Suppressor macrophage treated with lipopolysaccharide for 1 hour (primary cell): ENCODE measurements at regions not wholly inside any gene's neighbourhood (a gene's known extent, or its start where the extent isn't known, plus 50 kb on each side); places are given as distances from the start of the nearest gene placed in this dataset.
A peak's percentile ranks its signal among the peaks of the same experiment; 100 is the strongest.

Experiments used
- DNase-seq, 3 donors: peaks; one replicate each; pipeline ENCODE4 v3.0.0-alpha.2; 2020 to 2022

DNA sequence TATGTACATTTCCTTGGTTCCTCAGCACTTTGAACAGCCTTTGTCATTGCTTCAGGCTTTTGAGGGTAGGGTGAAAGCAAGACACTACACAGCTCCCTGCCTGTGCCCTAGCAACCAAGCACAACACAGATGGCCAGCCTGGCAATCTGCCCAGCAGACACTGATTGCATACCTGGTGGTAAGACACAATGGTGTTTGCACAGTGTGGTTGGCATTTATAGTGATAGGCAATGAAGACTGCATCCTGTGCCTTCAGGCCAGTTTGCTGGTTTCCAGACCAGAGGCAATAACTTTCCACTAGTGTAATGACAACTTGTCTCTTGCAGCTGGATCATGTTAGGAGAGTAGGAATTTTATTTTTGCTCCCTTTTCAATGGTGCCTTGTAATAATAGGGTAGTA, 144.5 kb upstream of the TNC start:
- no peak for DNase-seq

GRCh38 chr9:115262952-115263351, 145.0 kb upstream of the TNC start:
- DNase-seq = no peak

GRCh38 chr9:115263371-115264075, 145.6 kb upstream of the TNC start:
- no peak for DNase-seq

GRCh38 chr9:115264313-115264712, 146.4 kb upstream of the TNC start:
- DNase-seq = no peak

GRCh38 chr9:115267790-115268189, 149.8 kb upstream of the TNC start:
- DNase-seq = no peak

DNA sequence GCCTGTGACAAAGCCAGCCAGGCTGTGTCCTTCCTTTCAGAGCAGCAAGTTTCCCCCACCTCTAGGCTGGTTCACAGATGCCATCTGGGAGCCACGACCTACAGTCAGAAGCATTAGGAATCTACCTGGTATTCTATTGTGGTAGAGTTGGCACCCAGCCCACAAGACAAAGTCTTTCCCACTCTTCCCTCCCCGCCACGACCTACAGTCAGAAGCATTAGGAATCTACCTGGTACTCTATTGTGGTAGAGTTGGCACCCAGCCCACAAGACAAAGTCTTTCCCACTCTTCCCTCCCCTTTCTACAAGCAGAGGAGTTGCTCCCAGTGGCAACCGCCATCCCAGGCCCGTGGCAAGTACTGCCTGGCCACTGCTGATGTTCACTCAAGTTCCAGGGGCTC, 157.8 kb upstream of the TNC start:
- DNase-seq = no peak

- DNase-seq = no peak
These were observed 158.7 kb upstream of the TNC start for GRCh38 chr9:115276621-115277020.

GRCh38 chr9:115277301-115277700, 159.3 kb upstream of the TNC start:
- no peak for DNase-seq

DNA sequence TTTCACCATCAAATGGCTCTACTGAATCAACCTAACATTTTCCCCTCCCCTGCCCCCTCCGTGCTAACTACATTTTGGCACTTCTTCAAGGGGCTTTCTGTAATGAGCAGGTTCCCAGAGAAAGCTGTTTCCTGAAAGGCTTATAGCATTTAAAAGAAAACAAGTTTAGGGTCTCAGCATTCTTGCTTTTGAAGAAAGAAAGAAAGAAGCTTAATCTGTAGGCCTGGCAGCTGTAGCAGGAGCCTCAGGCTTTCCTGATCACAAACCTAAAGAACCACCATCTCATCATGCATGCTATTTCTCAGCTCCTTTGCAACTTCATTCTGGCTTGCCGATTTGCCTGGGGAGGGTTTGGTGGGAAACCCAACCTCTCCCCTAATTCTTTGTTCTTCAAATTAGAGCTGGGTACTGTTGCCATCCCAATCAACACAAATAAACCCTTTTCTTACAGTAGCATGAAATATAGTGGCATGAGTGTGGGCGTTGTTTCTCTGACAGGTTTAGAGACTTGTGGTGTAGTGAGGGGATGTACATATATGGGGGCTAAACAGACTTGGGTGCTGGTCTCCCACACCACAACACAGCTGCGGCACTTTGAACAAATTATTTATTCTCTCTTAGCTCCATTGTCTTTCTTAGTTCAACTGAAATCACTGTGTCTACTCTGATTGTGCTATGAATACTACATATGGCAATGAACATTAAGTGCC, 160.5 kb upstream of the TNC start:
- DNase-seq = no peak

- no peak for DNase-seq
These were observed 165.4 kb upstream of the TNC start for GRCh38 chr9:115283395-115283794.

GRCh38 chr9:115285836-115286235, 167.9 kb upstream of the TNC start:
- DNase-seq = no peak

- no peak for DNase-seq
These were observed 168.5 kb upstream of the TNC start for GRCh38 chr9:115286411-115286810.

DNA sequence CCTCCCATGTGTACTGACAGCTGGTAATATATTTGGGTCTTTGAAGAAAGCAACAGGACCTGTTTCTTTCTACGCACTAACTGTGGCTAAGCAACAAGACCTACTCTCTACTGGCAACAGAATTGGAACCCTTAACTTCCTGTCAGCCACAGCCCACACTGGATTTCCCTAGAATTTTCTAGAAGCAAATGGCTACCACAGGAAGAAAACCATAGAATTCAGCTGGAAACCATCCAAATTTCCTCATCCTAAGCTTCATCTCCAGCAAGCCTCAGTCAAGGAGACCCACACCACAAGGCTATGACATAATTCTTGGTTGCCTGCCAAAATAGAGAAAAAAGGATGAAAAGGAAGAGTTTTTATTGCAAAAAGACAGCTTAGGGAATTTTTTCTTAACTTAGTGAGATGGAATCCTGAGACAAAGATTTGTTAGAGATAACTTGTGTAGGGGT, 171.8 kb upstream of the TNC start:
- DNase-seq = no peak

DNA sequence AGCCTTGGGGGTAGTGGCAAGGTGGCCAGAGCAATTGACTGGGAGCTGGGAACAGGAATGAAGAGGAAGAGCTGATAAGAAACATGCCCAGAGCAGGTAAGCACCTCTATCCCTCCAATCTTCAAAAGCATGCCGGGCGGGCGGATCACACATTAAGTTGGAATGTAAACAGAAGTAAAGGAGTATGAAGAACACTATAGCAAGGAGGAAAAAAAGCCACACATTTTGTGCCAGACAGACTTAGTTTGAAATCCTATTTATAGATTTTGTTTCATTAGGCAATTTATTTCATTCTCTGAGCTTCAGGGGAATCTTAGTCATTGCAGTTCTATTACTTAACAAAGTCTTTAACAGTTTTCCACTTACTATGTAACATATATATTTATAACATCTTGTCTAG, 173.9 kb upstream of the TNC start:
- no peak for DNase-seq

GRCh38 chr9:115292584-115293279, 174.8 kb upstream of the TNC start:
- DNase-seq = peak in 2 of 3 donors; percentile 3 to 15

- DNase-seq = no peak
These were observed 177.8 kb upstream of the TNC start for GRCh38 chr9:115295734-115296133.

DNA sequence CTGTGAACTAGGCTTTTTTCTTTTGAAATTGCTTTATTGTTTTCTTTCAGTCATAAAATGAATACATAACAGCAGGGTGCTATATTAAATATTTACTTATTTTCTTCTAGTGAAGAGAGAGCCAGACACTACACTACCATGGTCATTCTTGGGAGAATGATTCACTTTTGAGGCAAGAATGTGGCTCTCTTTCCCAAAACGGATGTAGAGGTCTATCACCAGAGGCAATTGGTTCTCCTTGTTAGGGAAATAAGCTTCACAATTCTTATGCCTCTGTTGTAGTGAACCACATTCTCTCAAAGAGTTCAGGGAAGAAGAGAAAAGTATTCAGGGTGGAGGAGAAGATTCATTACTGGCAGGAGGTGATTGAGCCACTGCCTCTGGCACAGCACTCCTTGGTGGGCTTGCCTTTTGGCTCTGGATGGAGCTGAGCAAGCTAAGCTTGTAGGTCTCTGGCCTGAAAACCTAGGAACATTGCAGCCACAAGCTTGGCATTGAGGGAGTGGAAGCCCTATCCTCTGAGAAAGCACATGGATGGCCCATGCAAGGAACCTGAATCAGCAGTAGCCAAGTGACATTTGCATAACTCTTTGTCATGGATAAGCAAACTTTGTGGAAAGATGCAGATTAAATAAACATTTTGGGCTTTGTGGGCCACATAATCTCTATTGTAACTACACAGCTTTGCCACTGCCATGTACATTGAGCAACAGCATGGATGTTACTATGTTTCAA, 179.0 kb upstream of the TNC start:
- no peak for DNase-seq

- no peak for DNase-seq
These were observed 182.2 kb upstream of the TNC start for GRCh38 chr9:115300116-115300515.

GRCh38 chr9:115300874-115301273, 182.9 kb upstream of the TNC start:
- no peak for DNase-seq

GRCh38 chr9:115301581-115301980, 183.6 kb upstream of the TNC start:
- DNase-seq = no peak

DNA sequence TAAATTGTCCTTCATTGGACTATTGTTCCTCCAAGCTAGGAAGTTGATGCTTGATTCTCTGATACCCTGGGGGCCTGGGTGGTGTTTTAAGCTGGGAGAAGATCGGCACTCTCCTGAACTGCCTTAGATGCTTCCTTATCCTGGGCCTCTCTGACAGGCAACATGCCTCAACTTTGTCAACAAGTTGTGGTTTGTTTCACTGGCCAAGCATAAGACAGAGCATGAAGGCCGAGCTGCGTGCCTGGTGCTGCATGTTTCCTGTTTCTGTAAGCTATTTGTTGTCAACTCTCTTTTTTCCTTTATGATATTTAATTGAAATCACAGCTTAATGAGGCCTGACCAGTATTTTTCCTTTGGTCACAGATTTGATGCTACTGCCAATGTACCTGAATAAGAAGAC, 187.6 kb upstream of the TNC start:
- no peak for DNase-seq

DNA sequence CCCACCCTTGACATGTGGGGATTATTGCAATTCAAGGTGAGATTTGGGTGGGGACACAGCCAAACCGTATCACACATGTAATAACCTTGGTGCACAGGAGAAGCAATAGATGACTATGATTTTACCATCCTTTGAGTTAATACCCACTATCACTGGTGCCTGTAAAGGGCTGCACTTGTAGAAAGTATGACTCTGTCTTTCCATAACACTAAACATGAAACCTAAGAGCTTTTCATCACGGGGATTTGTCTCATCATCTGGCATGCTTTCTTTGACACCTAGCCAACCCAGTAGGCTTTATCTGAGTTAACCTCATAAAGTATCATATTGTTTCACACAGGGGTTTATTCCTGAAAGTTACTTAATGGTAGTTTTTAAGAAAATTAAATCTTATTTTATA, 188.9 kb upstream of the TNC start:
- no peak for DNase-seq

GRCh38 chr9:115313545-115313944, 195.6 kb upstream of the TNC start:
- DNase-seq = no peak
